ENCODE measurements at regions not wholly inside any gene's neighbourhood (a gene's known extent, or its start where the extent isn't known, plus 50 kb on each side); places are given as distances from the start of the nearest gene placed in this dataset.

DNA sequence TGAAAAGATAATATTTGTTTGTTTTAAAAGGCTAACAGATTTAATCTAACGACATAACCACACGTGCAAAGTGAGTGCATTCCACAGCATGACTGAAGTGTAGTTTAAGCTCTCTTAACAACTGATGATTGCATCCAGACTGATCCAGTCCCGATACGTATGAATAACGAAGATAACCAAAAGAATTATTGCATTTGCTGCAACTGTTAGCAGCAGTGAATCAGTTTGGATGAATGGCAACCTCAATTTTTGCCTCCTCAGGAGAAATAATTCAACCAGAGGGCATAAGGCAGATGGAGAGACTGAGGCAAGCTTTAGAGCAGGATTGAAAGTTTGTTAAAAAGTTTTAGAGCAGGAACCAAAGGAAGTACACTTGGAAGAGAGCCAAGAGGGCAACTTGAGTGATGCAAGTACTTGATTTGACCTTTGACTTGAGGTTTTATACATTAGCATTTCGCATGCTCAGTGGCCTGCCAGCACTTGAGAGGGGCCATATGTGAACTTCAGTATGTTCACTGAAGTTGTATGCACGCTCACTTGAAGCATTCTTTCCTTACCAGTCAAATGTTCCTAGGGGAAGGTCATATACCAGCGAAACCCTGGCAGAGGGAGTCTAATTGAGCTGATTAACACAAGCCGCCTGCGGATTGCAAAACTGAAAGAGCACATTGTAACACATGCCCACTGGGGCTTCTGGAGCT lies 835.0 kb upstream of the PCDH20 start:
- TF ChIP-seq, protein P1, sequence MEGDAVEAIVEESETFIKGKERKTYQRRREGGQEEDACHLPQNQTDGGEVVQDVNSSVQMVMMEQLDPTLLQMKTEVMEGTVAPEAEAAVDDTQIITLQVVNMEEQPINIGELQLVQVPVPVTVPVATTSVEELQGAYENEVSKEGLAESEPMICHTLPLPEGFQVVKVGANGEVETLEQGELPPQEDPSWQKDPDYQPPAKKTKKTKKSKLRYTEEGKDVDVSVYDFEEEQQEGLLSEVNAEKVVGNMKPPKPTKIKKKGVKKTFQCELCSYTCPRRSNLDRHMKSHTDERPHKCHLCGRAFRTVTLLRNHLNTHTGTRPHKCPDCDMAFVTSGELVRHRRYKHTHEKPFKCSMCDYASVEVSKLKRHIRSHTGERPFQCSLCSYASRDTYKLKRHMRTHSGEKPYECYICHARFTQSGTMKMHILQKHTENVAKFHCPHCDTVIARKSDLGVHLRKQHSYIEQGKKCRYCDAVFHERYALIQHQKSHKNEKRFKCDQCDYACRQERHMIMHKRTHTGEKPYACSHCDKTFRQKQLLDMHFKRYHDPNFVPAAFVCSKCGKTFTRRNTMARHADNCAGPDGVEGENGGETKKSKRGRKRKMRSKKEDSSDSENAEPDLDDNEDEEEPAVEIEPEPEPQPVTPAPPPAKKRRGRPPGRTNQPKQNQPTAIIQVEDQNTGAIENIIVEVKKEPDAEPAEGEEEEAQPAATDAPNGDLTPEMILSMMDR (IDR thresholded peaks at IDR 0.05; ENCODE audit: insufficient read depth, low read depth, low read length, missing control alignments) = no peak
- no peak for DNase-seq (ENCODE audit: low read depth)
- H3K4me3 ChIP-seq (ENCODE audit: low read depth, low read length) = no peak overlapping the region

DNA sequence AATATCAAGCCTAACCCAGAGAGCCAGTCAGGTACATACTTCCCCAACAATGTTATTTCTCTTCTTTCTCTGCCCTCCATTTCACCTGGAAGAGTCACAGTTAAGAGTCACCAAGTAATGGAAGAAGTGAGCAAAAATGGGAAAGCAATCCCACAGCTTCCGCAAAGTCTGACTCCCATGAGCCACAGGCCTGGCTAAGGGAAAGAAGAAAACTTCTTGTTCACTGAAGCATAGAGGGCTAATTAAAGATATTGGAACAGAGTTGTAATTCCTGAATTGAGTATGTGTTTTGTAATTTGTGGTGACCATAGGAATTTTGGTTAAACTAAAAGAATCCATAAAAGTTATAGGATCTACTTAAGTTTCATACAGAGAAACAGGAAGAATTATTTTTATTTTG lies 830.9 kb upstream of the PCDH20 start:
- TF ChIP-seq, protein P1 (IDR thresholded peaks at IDR 0.05; ENCODE audit: insufficient read depth, low read depth, low read length, missing control alignments) = no peak
- DNase-seq (ENCODE audit: low read depth) = no peak
- no peak overlapping the region for H3K4me3 ChIP-seq (ENCODE audit: low read depth, low read length)

DNA sequence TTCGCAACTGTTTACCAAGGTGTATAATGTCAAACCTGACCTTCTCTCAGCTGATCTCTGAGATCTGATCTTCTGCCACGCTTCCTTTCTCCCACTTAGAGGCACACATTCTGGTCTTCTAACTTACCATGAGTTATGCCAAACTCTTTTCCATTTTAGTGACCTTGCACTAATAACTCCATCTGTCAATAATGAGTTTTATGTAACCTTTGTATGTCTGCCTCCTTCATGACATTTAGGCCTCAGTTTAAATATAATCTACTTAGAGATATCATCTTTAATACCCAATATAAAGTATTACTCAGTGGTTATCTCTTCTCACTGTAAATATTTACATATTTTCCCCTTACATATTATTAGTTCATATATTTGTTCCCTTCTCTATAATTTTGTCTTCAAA lies 827.5 kb upstream of the PCDH20 start:
- H3K4me3 ChIP-seq (ENCODE audit: low read depth, low read length) = no peak overlapping the region
- DNase-seq (ENCODE audit: low read depth) = no peak
- TF ChIP-seq, protein P1 (IDR thresholded peaks at IDR 0.05; ENCODE audit: insufficient read depth, low read depth, low read length, missing control alignments) = no peak

DNA sequence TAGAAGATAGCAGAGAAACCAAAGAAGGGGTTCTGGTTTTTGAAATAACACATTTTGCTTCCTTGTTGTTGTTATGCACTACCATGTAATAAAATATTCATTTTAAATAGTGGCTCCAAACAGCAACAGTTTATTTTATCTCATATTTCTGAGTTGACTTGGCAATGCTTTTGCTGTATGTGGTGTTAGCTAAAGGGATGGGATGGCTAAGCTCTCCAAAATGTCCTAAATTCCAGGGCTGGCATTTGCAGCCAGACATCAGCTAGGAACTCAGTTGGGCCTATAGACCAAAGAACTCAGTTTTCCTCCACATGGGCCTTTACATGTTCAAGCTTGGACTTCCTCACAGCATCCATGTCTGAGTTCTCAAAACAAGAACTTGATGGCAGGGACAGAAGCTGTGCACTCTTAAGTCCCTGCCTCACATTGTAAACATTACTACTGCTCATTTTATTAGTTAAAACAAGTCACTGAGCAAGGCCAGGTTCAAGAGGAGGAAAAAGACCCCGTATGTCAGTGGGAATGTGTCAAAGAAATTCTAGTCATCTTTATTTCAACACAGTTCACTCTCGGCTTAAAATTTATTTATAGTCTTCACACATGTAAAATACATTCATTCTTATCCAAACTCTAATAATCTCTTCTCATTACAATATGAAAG lies 819.3 kb upstream of the PCDH20 start:
- TF ChIP-seq, protein P1 (IDR thresholded peaks at IDR 0.05; ENCODE audit: insufficient read depth, low read depth, low read length, missing control alignments) = no peak
- no peak for DNase-seq (ENCODE audit: low read depth)
- H3K4me3 ChIP-seq (ENCODE audit: low read depth, low read length) = no peak overlapping the region

DNA sequence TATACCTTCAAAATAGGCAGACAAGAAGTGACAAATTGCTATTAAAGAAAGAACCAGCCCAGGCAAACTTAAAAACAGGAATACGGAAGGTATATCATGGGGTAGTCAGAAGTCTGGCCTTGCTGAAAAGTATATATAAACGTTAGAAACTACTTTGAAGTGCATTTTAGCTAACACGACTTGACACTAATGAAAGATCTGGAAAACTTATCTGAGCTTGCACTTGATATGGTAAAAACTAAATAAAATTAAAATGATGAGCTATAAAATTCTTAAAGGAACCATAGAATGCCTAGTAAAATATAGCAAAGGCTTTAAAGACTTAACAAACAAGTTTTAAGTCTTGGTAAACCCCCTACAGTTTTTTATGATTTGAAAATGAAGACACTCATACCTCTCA lies 795.3 kb upstream of the PCDH20 start:
- DNase-seq (ENCODE audit: low read depth) = no peak
- H3K4me3 ChIP-seq (ENCODE audit: low read depth, low read length) = no peak overlapping the region
- TF ChIP-seq, protein P1 (IDR thresholded peaks at IDR 0.05; ENCODE audit: insufficient read depth, low read depth, low read length, missing control alignments) = no peak

DNA sequence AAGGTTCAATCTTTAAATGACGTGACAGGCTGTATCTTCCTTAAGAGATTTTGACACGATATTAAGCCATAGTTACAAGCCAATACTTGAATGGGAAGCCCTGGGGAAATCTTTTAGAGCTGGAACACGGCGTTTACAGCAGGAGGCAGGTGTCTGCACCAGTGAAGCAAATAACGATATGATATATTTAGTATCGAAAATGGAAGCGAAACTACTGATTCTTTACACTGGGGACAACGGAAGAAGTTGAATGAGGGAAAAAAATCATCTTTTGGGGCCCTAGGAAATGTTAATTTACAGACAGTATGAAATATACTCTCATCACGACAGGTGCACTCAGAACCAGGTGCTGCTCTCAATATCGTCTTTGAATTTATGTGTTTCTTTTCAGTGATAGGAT lies 793.9 kb upstream of the PCDH20 start:
- TF ChIP-seq, protein P1 (IDR thresholded peaks at IDR 0.05; ENCODE audit: insufficient read depth, low read depth, low read length, missing control alignments) = no peak
- H3K4me3 ChIP-seq (ENCODE audit: low read depth, low read length) = peak overlapping the region; percentile 39
- peak; percentile 76 for DNase-seq (ENCODE audit: low read depth)
